HepG2 (cell line): ENCODE measurements at regions not wholly inside any gene's neighbourhood (a gene's known extent, or its start where the extent isn't known, plus 50 kb on each side); places are given as distances from the start of the nearest gene placed in this dataset.

Experiments used
- ARNT ChIP-seq: fragments of 450-650 bp; IDR thresholded peaks from 2 replicates; pipeline ENCODE4 v1.6.1; 2017
- ATF6 ChIP-seq: sonication (generic); formaldehyde crosslinking; conservative IDR thresholded peaks from 2 replicates; pipeline ENCODE4 v1.4.0; 2020; ENCODE audit warnings: missing genetic modification reagents
- CEBPB ChIP-seq: IDR thresholded peaks from 2 replicates; pipeline ENCODE4 v1.6.1; 2011; ENCODE audit warnings: low read depth, low read length, improper control_type of control experiment, borderline replicate concordance
- CTCF ChIP-seq: sonication (generic); formaldehyde crosslinking; IDR thresholded peaks from 2 replicates; pipeline ENCODE4 v1.5.0; 2020; ENCODE audit warnings: mild to moderate bottlenecking, missing genetic modification reagents, moderate library complexity
- EZH2 ChIP-seq: conservative IDR thresholded peaks from 2 replicates; pipeline ENCODE4 v1.6.1; 2012; ENCODE audit warnings: mild to moderate bottlenecking, low read depth, low read length, moderate library complexity
- MIER3 ChIP-seq: IDR thresholded peaks from 2 replicates; pipeline ENCODE4 v1.6.1; 2016; ENCODE audit warnings: missing compliant biosample characterization, borderline replicate concordance
- MTF1 ChIP-seq: sonication (generic); formaldehyde crosslinking; IDR thresholded peaks from 2 replicates; pipeline ENCODE4 v1.5.0; 2020; ENCODE audit warnings: missing genetic modification reagents
- PBX2 ChIP-seq: IDR thresholded peaks from 2 replicates; pipeline ENCODE4 v1.6.1; 2016; ENCODE audit warnings: control low read depth
- POLR2A ChIP-seq, 2 experiments: IDR thresholded peaks; 2 replicates each; pipeline ENCODE4 v1.6.1; 2011; ENCODE audit warnings: low read depth in 2 of 2, low read length in 2 of 2, mild to moderate bottlenecking in 1 of 2, moderate library complexity in 1 of 2; ENCODE audit not compliant: insufficient read depth in 1 of 2
- POLR2AphosphoS5 ChIP-seq: IDR thresholded peaks from 2 replicates; pipeline ENCODE4 v1.6.1; 2012; ENCODE audit warnings: low read depth, low read length
- SIN3B ChIP-seq: fragments of 150-350 bp; IDR thresholded peaks from 2 replicates; pipeline ENCODE4 v1.6.1; 2014; ENCODE audit warnings: low read length
- YY1 ChIP-seq: IDR thresholded peaks from 2 replicates; pipeline ENCODE4 v1.6.1; 2011; ENCODE audit warnings: low read length, low read depth, moderate library complexity, mild to moderate bottlenecking; ENCODE audit not compliant: insufficient read depth, insufficient replicate concordance
- ZBTB7B ChIP-seq: sonication (generic); formaldehyde crosslinking; IDR thresholded peaks from 2 replicates; pipeline ENCODE4 v1.4.0; 2020; ENCODE audit warnings: missing genetic modification reagents

- no peak for TF ChIP-seq CTCF (CRISPR knock-in tag)
- TF ChIP-seq ATF6, result no peak
- TF ChIP-seq ARNT, result no peak
- TF ChIP-seq CEBPB, result no peak
- TF ChIP-seq POLR2A (IDR thresholded peaks at IDR 0.05; ENCODE audit: insufficient read depth in 1 of 2, low read depth in 2 of 2, low read length in 2 of 2), result no peak
- TF ChIP-seq MTF1, result no peak
- no peak for TF ChIP-seq EZH2
- no peak for TF ChIP-seq YY1
- TF ChIP-seq PBX2 (CRISPR knock-in tag), result no peak
- no peak for TF ChIP-seq SIN3B
- TF ChIP-seq POLR2AphosphoS5, result no peak
- TF ChIP-seq ZBTB7B (CRISPR knock-in tag), result no peak
- no peak for TF ChIP-seq MIER3 (CRISPR knock-in tag)
Observed at GRCh38 chr2:103386872-103387271, 625.0 kb downstream of the TMEM182 start.
